ENCODE measurements at regions not wholly inside any gene's neighbourhood (a gene's known extent, or its start where the extent isn't known, plus 50 kb on each side); places are given as distances from the start of the nearest gene placed in this dataset.

GRCh38 chr22:20637750-20638506 is 130.5 kb downstream of the MED15 start:
- TF ChIP-seq EP300 (IDR thresholded peaks at IDR 0.05) (no peak), POLR2AphosphoS5 (IDR thresholded peaks at IDR 0.05) (no peak), POLR2A (IDR thresholded peaks at IDR 0.05) (no peak)
- TF ChIP-seq, protein P1, sequence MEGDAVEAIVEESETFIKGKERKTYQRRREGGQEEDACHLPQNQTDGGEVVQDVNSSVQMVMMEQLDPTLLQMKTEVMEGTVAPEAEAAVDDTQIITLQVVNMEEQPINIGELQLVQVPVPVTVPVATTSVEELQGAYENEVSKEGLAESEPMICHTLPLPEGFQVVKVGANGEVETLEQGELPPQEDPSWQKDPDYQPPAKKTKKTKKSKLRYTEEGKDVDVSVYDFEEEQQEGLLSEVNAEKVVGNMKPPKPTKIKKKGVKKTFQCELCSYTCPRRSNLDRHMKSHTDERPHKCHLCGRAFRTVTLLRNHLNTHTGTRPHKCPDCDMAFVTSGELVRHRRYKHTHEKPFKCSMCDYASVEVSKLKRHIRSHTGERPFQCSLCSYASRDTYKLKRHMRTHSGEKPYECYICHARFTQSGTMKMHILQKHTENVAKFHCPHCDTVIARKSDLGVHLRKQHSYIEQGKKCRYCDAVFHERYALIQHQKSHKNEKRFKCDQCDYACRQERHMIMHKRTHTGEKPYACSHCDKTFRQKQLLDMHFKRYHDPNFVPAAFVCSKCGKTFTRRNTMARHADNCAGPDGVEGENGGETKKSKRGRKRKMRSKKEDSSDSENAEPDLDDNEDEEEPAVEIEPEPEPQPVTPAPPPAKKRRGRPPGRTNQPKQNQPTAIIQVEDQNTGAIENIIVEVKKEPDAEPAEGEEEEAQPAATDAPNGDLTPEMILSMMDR (IDR thresholded peaks at IDR 0.05), result no peak
- H3K27ac ChIP-seq, result no peak overlapping the region
- WGBS, result 55% methylated on average over 7 of the region's 7 CpGs
- DNase-seq (ENCODE audit: low spot score in 2 of 2), result peak in 1 of 2 donors; percentile 22
- H3K4me1 ChIP-seq, result no peaks in the 10 kb centered on the region
- H3K9me3 ChIP-seq, result no peaks in the 10 kb centered on the region
- H3K27me3 ChIP-seq, result peaks cover 29% of the 10 kb centered on the region
- no peaks in the 10 kb centered on the region for H3K36me3 ChIP-seq
- H3K4me3 ChIP-seq, result no peak overlapping the region

- DNase-seq (ENCODE audit: low spot score in 2 of 2), result peak in 1 of 2 donors; percentile 10
- Histone ChIP-seq H3K27me3 (peaks cover 29% of the 10 kb centered on the region), H3K4me1 (no peaks in the 10 kb centered on the region), H3K4me3 (no peak overlapping the region), H3K9me3 (no peaks in the 10 kb centered on the region), H3K36me3 (no peaks in the 10 kb centered on the region), H3K27ac (no peak overlapping the region)
- WGBS, result 32% methylated on average over 1 of the region's 1 CpG
- TF ChIP-seq, protein P1 (IDR thresholded peaks at IDR 0.05), result no peak
These were observed 131.1 kb downstream of the MED15 start for GRCh38 chr22:20638507-20638870.

- H3K36me3 ChIP-seq, result no peaks in the 10 kb centered on the region
- peaks cover 26% of the 10 kb centered on the region for H3K27me3 ChIP-seq
- H3K4me3 ChIP-seq, result no peak overlapping the region
- no peak overlapping the region for H3K27ac ChIP-seq
- TF ChIP-seq POLR2AphosphoS5 (IDR thresholded peaks at IDR 0.05), result no peak
- TF ChIP-seq POLR2A (IDR thresholded peaks at IDR 0.05), result no peak
- no peak for TF ChIP-seq EP300 (IDR thresholded peaks at IDR 0.05)
- TF ChIP-seq, protein P1 (IDR thresholded peaks at IDR 0.05), result no peak
- DNase-seq (ENCODE audit: low spot score in 2 of 2), result peak in 1 of 2 donors; percentile 5
- H3K4me1 ChIP-seq, result no peaks in the 10 kb centered on the region
- WGBS, result 78% methylated on average over 4 of the region's 4 CpGs
- H3K9me3 ChIP-seq, result no peaks in the 10 kb centered on the region
These were observed 131.9 kb downstream of the MED15 start for GRCh38 chr22:20639343-20639742.

DNA sequence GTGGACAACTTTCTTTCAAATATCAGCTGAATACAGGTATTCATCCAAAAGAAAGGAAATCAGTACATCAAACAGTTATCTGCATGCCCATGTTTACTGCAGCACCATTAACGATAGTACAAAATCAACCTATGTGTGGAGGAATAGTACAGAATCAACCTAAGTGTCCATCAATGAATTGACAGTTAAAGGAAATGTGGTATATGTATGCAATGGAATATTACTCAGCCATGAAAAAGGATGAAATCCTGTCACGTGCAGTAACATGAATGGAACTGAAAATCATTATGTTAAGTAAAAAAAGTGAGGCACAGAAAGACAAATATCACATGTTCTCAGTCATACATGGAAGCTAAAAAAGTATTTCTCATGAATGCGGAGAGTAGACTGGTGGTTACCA is 132.3 kb downstream of the MED15 start:
- H3K4me1 ChIP-seq, result no peaks in the 10 kb centered on the region
- H3K27me3 ChIP-seq, result peaks cover 22% of the 10 kb centered on the region
- no peak overlapping the region for H3K4me3 ChIP-seq
- H3K9me3 ChIP-seq, result no peaks in the 10 kb centered on the region
- WGBS, result 92% methylated on average over 3 of the region's 3 CpGs
- H3K27ac ChIP-seq, result no peak overlapping the region
- TF ChIP-seq POLR2AphosphoS5 (IDR thresholded peaks at IDR 0.05) (no peak), POLR2A (IDR thresholded peaks at IDR 0.05) (no peak), EP300 (IDR thresholded peaks at IDR 0.05) (no peak)
- TF ChIP-seq, protein P1 (IDR thresholded peaks at IDR 0.05), result no peak
- no peaks in the 10 kb centered on the region for H3K36me3 ChIP-seq
- DNase-seq (ENCODE audit: low spot score in 2 of 2), result no peak

DNA sequence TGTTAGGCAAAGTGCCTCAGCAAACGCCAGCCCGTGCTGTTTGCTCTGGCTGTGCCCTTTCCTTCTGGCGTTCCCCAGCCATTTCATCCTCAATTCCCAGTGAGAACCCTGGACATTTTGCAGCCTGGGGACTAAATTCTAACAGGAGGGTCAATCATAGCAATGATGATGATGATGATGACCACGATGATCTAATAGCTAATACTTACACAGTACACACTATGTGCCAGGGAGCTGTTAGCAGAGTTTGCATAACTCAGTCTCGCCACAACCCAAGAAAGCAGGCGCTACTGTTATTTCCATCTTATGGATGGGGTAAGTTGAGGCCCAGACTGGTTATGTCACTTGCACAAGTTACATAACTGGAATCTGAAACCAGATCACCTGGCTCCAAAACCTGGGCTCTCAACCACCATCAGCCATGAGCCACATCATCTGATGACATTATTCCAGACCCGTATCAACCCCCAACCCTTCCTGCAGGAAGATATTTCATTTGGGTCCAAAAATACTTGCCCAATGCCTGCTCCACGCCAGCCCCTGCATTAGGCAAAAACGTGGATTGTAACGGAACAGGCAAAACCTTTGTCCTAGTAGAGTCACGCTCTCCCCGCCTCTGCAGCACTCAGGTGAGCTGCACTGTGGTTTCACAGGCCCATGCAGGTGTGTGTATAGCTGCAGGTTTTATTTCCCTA is 132.6 kb upstream of the SERPIND1 start:
- H3K27me3 ChIP-seq, result peaks cover 9% of the 10 kb centered on the region
- H3K4me3 ChIP-seq, result no peak overlapping the region
- peak; percentile 18 to 35 for DNase-seq (ENCODE audit: low spot score in 2 of 2)
- no peak for TF ChIP-seq POLR2A (IDR thresholded peaks at IDR 0.05)
- TF ChIP-seq POLR2AphosphoS5 (IDR thresholded peaks at IDR 0.05), result no peak
- TF ChIP-seq, protein P1 (IDR thresholded peaks at IDR 0.05), result no peak
- TF ChIP-seq EP300 (IDR thresholded peaks at IDR 0.05), result no peak
- no peaks in the 10 kb centered on the region for H3K9me3 ChIP-seq
- WGBS, result 68% methylated on average over 12 of the region's 12 CpGs
- no peaks in the 10 kb centered on the region for H3K36me3 ChIP-seq
- H3K4me1 ChIP-seq, result no peaks in the 10 kb centered on the region
- no peak overlapping the region for H3K27ac ChIP-seq

Measured in suprapubic skin (tissue), 4 donors.